CD4-positive, alpha-beta memory T cell (primary cell): ENCODE measurements at regions not wholly inside any gene's neighbourhood (a gene's known extent, or its start where the extent isn't known, plus 50 kb on each side); places are given as distances from the start of the nearest gene placed in this dataset.
"Not testable (repeated sequence)": the region's sequence is repeated elsewhere in the genome, so short reads cannot be mapped to it uniquely, and the experiment has no call there.

Experiments
- CTCF ChIA-PET: fragments of 350-600 bp; sonication (Branson Sonifier 250); formaldehyde crosslinking; loops from one replicate; lab custom pipeline; 2021; ENCODE audit warnings: inconsistent platforms; ENCODE audit not compliant: partially characterized antibody; lab: Charles Lee
- POLR2A ChIA-PET: fragments of 350-600 bp; sonication (Branson Sonifier 250); formaldehyde crosslinking; loops from one replicate; lab custom pipeline; 2021; ENCODE audit not compliant: partially characterized antibody; lab: Charles Lee
- DNase-seq, 5 donors: peaks; one replicate each; pipeline versions ENCODE4 v3.0.0 to v3.0.0-alpha.2; 2020 to 2022; ENCODE audit warnings: mixed read lengths in 1 of 5
- H3K27ac ChIP-seq: one replicate; pipeline ENCODE4 v1.7.0; 2013; ENCODE audit warnings: low read depth, low read length
- H3K27me3 ChIP-seq: 2 replicates; pipeline ENCODE4 v1.7.0; 2013; ENCODE audit warnings: mild to moderate bottlenecking, low read length, moderate library complexity; ENCODE audit not compliant: insufficient read depth
- H3K36me3 ChIP-seq: 2 replicates; pipeline ENCODE4 v1.7.0; 2013; ENCODE audit warnings: mild to moderate bottlenecking, low read length, moderate library complexity; ENCODE audit not compliant: insufficient read depth
- H3K4me1 ChIP-seq: 2 replicates; pipeline ENCODE4 v1.7.0; 2013; ENCODE audit warnings: mild to moderate bottlenecking, low read length, moderate library complexity; ENCODE audit not compliant: insufficient read depth
- H3K4me3 ChIP-seq, 2 donors: one replicate each; pipeline ENCODE4 v1.7.0; 2013; ENCODE audit warnings: low read length in 2 of 2, mild to moderate bottlenecking in 1 of 2
- H3K9me3 ChIP-seq, 2 donors: one replicate each; pipeline ENCODE4 v1.7.0; 2013; ENCODE audit warnings: low read length in 2 of 2, control low read depth in 1 of 2; ENCODE audit not compliant: control insufficient read depth in 1 of 2
- H3K27ac Mint-ChIP-seq, 7 donors: one replicate each; pipeline ENCODE4 v1.8.0; 2020 to 2021; ENCODE audit warnings: mixed read lengths in 7 of 7, mild to moderate bottlenecking in 6 of 7, inconsistent platforms in 3 of 7, moderate library complexity in 3 of 7
- H3K27me3 Mint-ChIP-seq, 2 donors: one replicate each; pipeline ENCODE4 v1.8.0; 2020 to 2021; ENCODE audit warnings: mixed read lengths in 2 of 2
- H3K36me3 Mint-ChIP-seq, 2 donors: one replicate each; pipeline ENCODE4 v1.8.0; 2020 to 2021; ENCODE audit warnings: mixed read lengths in 2 of 2, inconsistent platforms in 1 of 2, mild to moderate bottlenecking in 1 of 2
- H3K4me1 Mint-ChIP-seq, 4 donors: one replicate each; pipeline ENCODE4 v1.8.0; 2020 to 2021; ENCODE audit warnings: mixed read lengths in 4 of 4, mild to moderate bottlenecking in 1 of 4
- H3K4me3 Mint-ChIP-seq, 8 donors: one replicate each; pipeline ENCODE4 v1.8.0; 2020 to 2021; ENCODE audit warnings: mixed read lengths in 8 of 8, mild to moderate bottlenecking in 7 of 8, moderate library complexity in 6 of 8, inconsistent platforms in 3 of 8
- H3K9me3 Mint-ChIP-seq, 8 donors: one replicate each; pipeline ENCODE4 v1.8.0; 2020 to 2021; ENCODE audit warnings: mixed read lengths in 8 of 8, mild to moderate bottlenecking in 5 of 8, inconsistent platforms in 3 of 8, moderate library complexity in 1 of 8
- intact Hi-C: fragments of 100-400 bp; cut with micrococcal nuclease; formaldehyde crosslinking; loops from one replicate; pipeline ENCODE4 v1.15.1; 2023

DNA sequence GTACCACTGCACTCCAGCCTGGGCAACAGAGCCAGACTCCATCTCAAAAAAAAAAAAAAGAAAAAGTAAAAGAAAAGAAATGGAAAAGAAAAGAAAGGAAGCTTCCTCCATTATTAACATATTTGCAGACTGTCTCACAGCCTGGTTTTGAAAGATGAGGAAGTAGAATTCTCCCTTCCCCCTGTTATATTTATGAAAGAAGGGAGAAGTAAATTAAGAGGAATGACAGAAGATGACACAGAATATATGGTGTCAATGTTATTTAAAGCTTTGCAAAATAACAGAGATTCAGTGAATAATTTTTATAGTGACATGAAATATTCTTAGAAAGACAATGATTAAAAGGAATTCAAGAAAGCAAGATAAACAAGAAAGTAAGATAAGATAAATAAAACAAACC lies 83.7 kb upstream of the PRSS16 start:
- CTCF ChIA-PET, result interaction anchor here (1.0 to 5.9 kb wide), 8 partner anchors 9 to 1192 kb away, joined by 3 to 60 read pairs (median 8); a partner anchor contains a TSS
- no peaks in the 10 kb centered on the region for H3K36me3 Mint-ChIP-seq
- DNase-seq, result no peak
- no peaks in the 10 kb centered on the region for H3K27me3 Mint-ChIP-seq
- Histone ChIP-seq H3K4me1 (no peaks in the 10 kb centered on the region), H3K27ac (no peak overlapping the region), H3K27me3 (no peaks in the 10 kb centered on the region), H3K9me3 (no peaks in the 10 kb centered on the region), H3K4me3 (no peak overlapping the region), H3K36me3 (no peaks in the 10 kb centered on the region)
- no peak overlapping the region for H3K27ac Mint-ChIP-seq
- no peak overlapping the region for H3K4me3 Mint-ChIP-seq
- peaks cover 1 to 7% (median 5%) of the 10 kb centered on the region in 4 donors for H3K4me1 Mint-ChIP-seq
- intact Hi-C loops, result no loop called here
- no peaks in the 10 kb centered on the region for H3K9me3 Mint-ChIP-seq
- POLR2A ChIA-PET, result interaction anchor here (0.8 to 1.2 kb wide), 3 partner anchors 30 to 1732 kb away, joined by 3 to 5 read pairs (median 4); a partner anchor contains a TSS

DNA sequence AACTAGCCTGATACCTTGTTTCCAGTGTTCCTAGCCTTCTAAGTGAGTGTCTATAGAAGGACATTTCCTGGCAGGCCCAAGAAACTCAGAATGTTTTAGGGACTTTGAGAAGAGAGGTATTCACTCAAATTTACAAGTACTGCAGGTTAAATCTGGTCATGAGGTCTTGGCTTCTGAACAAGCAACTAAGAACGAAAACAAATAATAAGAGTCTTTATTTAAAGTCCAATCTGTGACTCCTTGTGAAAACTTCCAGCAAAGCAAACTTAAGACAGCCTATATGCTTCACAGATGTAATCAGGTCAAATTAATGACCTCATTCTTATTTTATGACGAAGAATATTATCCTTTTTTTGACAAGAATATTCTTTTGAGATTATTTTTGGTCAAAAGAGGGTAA lies 79.4 kb upstream of the PRSS16 start:
- no peaks in the 10 kb centered on the region for H3K4me1 Mint-ChIP-seq
- Histone ChIP-seq H3K27ac (no peak overlapping the region), H3K4me1 (no peaks in the 10 kb centered on the region), H3K4me3 (no peak overlapping the region), H3K9me3 (no peaks in the 10 kb centered on the region), H3K27me3 (no peaks in the 10 kb centered on the region), H3K36me3 (no peaks in the 10 kb centered on the region)
- H3K4me3 Mint-ChIP-seq, result no peak overlapping the region
- H3K36me3 Mint-ChIP-seq, result no peaks in the 10 kb centered on the region
- H3K27ac Mint-ChIP-seq, result no peak overlapping the region
- DNase-seq, result no peak
- intact Hi-C loops, result no loop called here
- CTCF ChIA-PET, result no interaction called here
- peaks cover 0 to 5% of the 10 kb centered on the region in 2 donors for H3K27me3 Mint-ChIP-seq
- H3K9me3 Mint-ChIP-seq, result peaks cover 0 to 5% (median 0%) of the 10 kb centered on the region in 8 donors
- POLR2A ChIA-PET, result no interaction called here

DNA sequence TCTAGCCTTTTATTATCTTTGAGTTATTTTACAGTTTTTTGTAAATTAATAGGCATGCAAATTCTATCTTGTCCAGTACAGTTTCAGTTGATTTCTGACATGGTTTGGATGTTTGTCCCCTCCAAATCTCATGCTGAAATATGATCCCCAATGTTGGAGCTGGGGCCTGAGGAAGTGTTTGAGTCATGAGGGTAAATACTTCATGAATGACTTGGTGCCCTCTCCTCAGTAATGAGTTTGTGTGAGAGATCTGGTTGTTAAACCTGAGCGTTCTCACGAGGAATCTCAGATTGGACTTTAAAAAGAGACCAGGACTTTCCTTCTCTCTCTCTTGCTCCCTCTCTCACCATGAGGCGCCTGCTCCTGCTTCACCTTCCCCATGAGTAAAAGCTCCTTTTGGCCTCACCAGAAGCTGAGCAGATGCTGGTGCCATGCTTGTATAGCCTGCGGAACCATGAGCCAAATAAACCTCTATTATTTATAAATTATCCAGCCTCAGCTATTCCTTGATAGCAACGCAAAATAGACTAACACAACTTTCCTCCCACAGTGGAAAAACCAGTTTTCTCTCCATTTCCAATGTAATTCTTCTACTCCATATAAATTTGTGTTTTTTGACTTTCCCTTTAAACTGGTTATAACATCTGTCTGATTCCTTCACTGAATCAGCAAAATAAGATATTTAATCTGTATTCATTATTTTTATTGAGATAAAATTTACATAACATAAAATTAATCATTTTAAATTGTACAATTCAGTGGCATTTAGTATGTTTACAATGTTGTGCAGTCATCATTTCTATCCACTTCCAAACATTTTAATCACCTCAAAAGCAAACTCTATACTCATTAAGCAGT lies 78.7 kb upstream of the PRSS16 start:
- Histone ChIP-seq H3K27me3 (no peaks in the 10 kb centered on the region), H3K27ac (no peak overlapping the region), H3K9me3 (no peaks in the 10 kb centered on the region), H3K36me3 (no peaks in the 10 kb centered on the region), H3K4me1 (no peaks in the 10 kb centered on the region), H3K4me3 (no peak overlapping the region)
- ChIA-PET POLR2A (no interaction called here), CTCF (no interaction called here)
- Mint-ChIP-seq H3K36me3 (no peaks in the 10 kb centered on the region), H3K27ac (no peak overlapping the region), H3K9me3 (peaks cover 0 to 5% (median 0%) of the 10 kb centered on the region in 8 donors), H3K4me3 (no peak overlapping the region), H3K4me1 (no peaks in the 10 kb centered on the region), H3K27me3 (peaks cover 0 to 5% of the 10 kb centered on the region in 2 donors)
- intact Hi-C loops, result no loop called here
- DNase-seq, result no peak

DNA sequence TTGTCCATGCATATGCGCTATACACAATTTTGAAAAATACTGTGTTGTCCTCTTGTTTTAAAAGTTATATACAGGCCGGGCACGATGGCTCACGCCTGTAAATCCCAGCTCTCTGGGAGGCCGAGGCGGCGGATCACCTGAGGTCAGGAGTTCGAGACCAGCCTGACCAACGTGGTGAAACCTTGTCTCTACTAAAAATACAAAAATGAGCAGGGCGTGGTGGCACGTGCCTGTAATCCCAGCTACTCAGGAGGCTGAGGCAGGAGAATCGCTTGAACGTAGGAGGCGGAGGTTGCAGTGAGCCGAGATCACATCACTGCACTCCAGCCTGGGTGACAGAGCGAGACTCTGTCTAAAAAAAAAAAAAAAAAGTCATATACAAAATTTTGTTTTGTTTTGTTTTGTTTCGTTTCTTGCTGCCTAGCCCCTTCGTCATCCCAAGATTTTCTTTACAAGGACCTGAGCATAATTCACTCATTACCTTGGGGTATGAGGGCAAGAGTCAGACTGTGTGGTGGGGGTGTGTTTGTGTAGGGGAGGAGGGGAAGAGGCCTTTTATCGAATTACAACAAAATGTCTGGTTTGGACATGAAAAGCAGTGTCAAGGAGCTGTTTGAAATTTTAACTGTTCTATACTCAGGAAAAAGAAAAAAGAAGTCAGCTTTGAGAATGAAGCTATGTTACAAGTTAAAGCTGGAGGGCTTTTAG lies 74.8 kb upstream of the PRSS16 start:
- POLR2A ChIA-PET, H3K36me3 ChIP-seq, H3K4me3 Mint-ChIP-seq, H3K4me3 ChIP-seq, DNase-seq, H3K27me3 ChIP-seq, H3K9me3 ChIP-seq, H3K27ac ChIP-seq, H3K27ac Mint-ChIP-seq, H3K36me3 Mint-ChIP-seq, H3K27me3 Mint-ChIP-seq, H3K4me1 ChIP-seq: not testable (repeated sequence)
- intact Hi-C loops, result loop anchor here (10.0 kb wide), 1 partner anchor 1772 kb away; no protein-coding TSS in a partner anchor
- CTCF ChIA-PET, result interaction anchor here (0.7 to 0.9 kb wide), 3 partner anchors 8 to 515 kb away, joined by 3 read pairs; no protein-coding TSS in a partner anchor
- peaks cover 3 to 18% (median 5%) of the 10 kb centered on the region in 4 donors for H3K4me1 Mint-ChIP-seq
- H3K9me3 Mint-ChIP-seq, result peaks cover 0 to 13% (median under 1%) of the 10 kb centered on the region in 8 donors

DNA sequence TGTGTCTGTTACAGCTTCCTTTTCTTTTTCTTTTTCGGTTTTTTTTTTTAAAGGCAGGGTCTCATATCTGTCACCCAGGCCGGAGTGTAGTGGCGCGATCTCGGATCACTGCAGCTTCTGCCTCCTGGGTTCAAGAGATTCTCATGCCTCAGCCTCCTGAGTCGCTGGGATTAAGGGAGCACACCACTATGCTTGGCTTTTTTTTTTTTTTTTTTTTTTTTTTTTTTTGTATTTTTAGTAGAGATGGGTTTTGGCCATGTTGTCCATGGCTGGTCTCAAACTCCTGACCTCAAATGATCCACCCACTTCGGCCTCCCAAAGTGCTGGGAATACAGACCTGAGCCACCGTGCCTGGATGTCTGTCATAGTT lies 74.3 kb upstream of the PRSS16 start:
- CTCF ChIA-PET, result interaction anchor here (0.7 to 5.3 kb wide), 4 partner anchors 9 to 515 kb away, joined by 3 to 56 read pairs (median 3); no protein-coding TSS in a partner anchor
- intact Hi-C loops, result loop anchor here (10.0 kb wide), 1 partner anchor 1772 kb away; no protein-coding TSS in a partner anchor
- H3K27ac ChIP-seq, H3K4me3 ChIP-seq, POLR2A ChIA-PET, H3K27ac Mint-ChIP-seq, DNase-seq, H3K4me1 ChIP-seq, H3K4me3 Mint-ChIP-seq, H3K27me3 Mint-ChIP-seq, H3K36me3 ChIP-seq, H3K27me3 ChIP-seq, H3K9me3 ChIP-seq: not testable (repeated sequence)
- Mint-ChIP-seq H3K9me3 (peaks cover 0 to 17% (median under 1%) of the 10 kb centered on the region in 8 donors), H3K36me3 (peaks cover 0 to 14% of the 10 kb centered on the region in 2 donors), H3K4me1 (peaks cover 3 to 23% (median 10%) of the 10 kb centered on the region in 4 donors)

DNA sequence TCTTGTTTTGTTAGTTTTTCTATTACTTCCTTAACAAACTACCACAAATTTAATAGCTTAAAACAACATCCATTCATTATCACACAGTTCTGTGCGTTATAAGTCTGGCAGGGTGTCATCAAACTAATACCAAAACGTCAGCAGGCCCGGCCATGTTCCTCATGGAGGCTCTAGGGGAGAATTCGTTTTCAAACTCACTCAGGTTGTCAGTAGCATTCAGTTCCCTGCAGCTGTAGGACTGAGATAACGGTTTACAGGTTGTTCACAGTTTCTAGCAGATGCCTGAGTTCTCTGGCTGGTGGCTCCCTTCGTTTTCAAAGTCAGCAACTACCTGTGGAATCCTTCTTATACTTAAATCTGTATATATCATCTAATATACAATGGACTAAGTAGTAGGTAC lies 72.5 kb upstream of the PRSS16 start:
- intact Hi-C loops, result loop anchor here (10.0 kb wide), 1 partner anchor 1770 kb away; no protein-coding TSS in a partner anchor
- H3K27ac ChIP-seq, result no peak overlapping the region
- H3K27me3 ChIP-seq, result no peaks in the 10 kb centered on the region
- DNase-seq, result no peak
- H3K4me1 Mint-ChIP-seq, result peaks cover 5 to 29% (median 13%) of the 10 kb centered on the region in 4 donors
- peaks cover 7% of the 10 kb centered on the region for H3K4me1 ChIP-seq
- peak overlapping the region in 1 of 7 donors; percentile 60 for H3K27ac Mint-ChIP-seq
- peaks cover 0 to 14% of the 10 kb centered on the region in 2 donors for H3K36me3 Mint-ChIP-seq
- no peak overlapping the region for H3K4me3 Mint-ChIP-seq
- H3K9me3 Mint-ChIP-seq, result peaks cover 0 to 19% (median under 1%) of the 10 kb centered on the region in 8 donors
- no peaks in the 10 kb centered on the region for H3K9me3 ChIP-seq
- peaks cover 4 to 6% of the 10 kb centered on the region in 2 donors for H3K27me3 Mint-ChIP-seq
- CTCF ChIA-PET, result interaction anchor here (0.8 to 5.3 kb wide), 5 partner anchors 14 to 1663 kb away, joined by 3 to 56 read pairs (median 3); no protein-coding TSS in a partner anchor
- H3K36me3 ChIP-seq, result no peaks in the 10 kb centered on the region
- POLR2A ChIA-PET, result interaction anchor here (1.0 to 5.1 kb wide), 3 partner anchors 29 to 619 kb away, joined by 3 to 53 read pairs (median 6); a partner anchor contains a TSS
- no peak overlapping the region for H3K4me3 ChIP-seq
